ENCODE measurements at regions not wholly inside any gene's neighbourhood (a gene's known extent, or its start where the extent isn't known, plus 50 kb on each side); places are given as distances from the start of the nearest gene placed in this dataset.

DNA sequence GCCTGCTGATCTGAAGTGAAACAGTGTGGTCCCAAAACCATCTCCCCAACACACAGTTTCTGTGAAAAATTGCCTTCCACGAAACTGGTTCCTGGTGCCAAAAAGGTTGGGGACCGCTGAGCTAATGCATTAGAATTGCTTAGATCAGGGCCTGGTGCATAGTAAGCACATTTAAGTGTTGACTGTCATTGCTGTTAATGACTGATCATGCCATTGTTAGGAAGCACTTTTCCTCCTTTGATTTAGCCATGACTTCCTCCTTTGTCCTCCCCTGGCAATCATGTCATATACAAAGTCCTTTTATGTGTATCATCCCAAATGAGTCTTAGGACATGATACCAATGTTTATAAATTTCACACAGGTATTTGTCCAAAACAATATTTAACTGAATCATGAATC lies 81.5 kb upstream of the ATP11B start:
- TF ChIP-seq, protein P1, sequence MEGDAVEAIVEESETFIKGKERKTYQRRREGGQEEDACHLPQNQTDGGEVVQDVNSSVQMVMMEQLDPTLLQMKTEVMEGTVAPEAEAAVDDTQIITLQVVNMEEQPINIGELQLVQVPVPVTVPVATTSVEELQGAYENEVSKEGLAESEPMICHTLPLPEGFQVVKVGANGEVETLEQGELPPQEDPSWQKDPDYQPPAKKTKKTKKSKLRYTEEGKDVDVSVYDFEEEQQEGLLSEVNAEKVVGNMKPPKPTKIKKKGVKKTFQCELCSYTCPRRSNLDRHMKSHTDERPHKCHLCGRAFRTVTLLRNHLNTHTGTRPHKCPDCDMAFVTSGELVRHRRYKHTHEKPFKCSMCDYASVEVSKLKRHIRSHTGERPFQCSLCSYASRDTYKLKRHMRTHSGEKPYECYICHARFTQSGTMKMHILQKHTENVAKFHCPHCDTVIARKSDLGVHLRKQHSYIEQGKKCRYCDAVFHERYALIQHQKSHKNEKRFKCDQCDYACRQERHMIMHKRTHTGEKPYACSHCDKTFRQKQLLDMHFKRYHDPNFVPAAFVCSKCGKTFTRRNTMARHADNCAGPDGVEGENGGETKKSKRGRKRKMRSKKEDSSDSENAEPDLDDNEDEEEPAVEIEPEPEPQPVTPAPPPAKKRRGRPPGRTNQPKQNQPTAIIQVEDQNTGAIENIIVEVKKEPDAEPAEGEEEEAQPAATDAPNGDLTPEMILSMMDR (IDR thresholded peaks at IDR 0.05): no peak
- no peak for TF ChIP-seq SIN3A (IDR thresholded peaks at IDR 0.05; ENCODE audit: borderline replicate concordance, insufficient read depth, low read depth, low read length)
- no peak for TF ChIP-seq POLR2AphosphoS5 (IDR thresholded peaks at IDR 0.05; ENCODE audit: low read depth, low read length)
- TF ChIP-seq, protein P2, sequence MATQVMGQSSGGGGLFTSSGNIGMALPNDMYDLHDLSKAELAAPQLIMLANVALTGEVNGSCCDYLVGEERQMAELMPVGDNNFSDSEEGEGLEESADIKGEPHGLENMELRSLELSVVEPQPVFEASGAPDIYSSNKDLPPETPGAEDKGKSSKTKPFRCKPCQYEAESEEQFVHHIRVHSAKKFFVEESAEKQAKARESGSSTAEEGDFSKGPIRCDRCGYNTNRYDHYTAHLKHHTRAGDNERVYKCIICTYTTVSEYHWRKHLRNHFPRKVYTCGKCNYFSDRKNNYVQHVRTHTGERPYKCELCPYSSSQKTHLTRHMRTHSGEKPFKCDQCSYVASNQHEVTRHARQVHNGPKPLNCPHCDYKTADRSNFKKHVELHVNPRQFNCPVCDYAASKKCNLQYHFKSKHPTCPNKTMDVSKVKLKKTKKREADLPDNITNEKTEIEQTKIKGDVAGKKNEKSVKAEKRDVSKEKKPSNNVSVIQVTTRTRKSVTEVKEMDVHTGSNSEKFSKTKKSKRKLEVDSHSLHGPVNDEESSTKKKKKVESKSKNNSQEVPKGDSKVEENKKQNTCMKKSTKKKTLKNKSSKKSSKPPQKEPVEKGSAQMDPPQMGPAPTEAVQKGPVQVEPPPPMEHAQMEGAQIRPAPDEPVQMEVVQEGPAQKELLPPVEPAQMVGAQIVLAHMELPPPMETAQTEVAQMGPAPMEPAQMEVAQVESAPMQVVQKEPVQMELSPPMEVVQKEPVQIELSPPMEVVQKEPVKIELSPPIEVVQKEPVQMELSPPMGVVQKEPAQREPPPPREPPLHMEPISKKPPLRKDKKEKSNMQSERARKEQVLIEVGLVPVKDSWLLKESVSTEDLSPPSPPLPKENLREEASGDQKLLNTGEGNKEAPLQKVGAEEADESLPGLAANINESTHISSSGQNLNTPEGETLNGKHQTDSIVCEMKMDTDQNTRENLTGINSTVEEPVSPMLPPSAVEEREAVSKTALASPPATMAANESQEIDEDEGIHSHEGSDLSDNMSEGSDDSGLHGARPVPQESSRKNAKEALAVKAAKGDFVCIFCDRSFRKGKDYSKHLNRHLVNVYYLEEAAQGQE (IDR thresholded peaks at IDR 0.05; ENCODE audit: insufficient read depth in 1 of 2, low read depth in 2 of 2, low read length in 1 of 2): no peak
- no peak for TF ChIP-seq TCF7L2 (IDR thresholded peaks at IDR 0.05; ENCODE audit: low read depth, low read length)

Data from Panc1 (cell line).